ENCODE measurements at regions not wholly inside any gene's neighbourhood (a gene's known extent, or its start where the extent isn't known, plus 50 kb on each side); places are given as distances from the start of the nearest gene placed in this dataset.

DNA sequence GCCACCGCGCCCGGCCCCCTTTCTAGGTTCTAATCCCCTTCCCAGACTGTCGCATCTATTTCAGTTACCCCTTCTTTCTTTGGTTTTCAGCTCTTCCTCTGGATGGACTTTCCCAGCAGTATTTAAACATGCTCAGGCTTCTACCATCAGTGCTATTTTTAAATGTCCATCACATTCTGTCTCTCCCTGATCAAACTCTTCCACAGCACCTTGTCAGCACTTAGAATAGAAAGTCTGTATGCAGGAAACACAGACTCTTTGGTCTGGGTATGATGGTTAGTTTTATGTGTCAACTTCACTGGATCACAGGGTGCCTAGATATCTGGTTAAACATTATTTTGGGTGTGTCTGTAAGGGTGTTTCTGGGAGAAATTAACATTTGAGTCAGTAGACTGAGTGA lies 297.8 kb upstream of the ECI2 start:
- TF ChIP-seq, protein P1, sequence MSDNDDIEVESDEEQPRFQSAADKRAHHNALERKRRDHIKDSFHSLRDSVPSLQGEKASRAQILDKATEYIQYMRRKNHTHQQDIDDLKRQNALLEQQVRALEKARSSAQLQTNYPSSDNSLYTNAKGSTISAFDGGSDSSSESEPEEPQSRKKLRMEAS (IDR thresholded peaks at IDR 0.05), result no peak
- TF ChIP-seq NFIC (IDR thresholded peaks at IDR 0.05) (no peak), FOXM1 (IDR thresholded peaks at IDR 0.05; ENCODE audit: borderline replicate concordance, low read depth) (no peak), CEBPB (IDR thresholded peaks at IDR 0.05) (no peak), TAF1 (IDR thresholded peaks at IDR 0.05; ENCODE audit: low read depth) (no peak), ZBTB7A (IDR thresholded peaks at IDR 0.05; ENCODE audit: low read depth) (no peak), RAD21 (IDR thresholded peaks at IDR 0.05; ENCODE audit: low read depth) (no peak), CREB1 (IDR thresholded peaks at IDR 0.05; ENCODE audit: low read depth) (no peak), YY1 (IDR thresholded peaks at IDR 0.05; ENCODE audit: low read depth) (no peak), TCF12 (IDR thresholded peaks at IDR 0.05; ENCODE audit: low read depth) (no peak), TEAD4 (IDR thresholded peaks at IDR 0.05) (no peak), EP300 (IDR thresholded peaks at IDR 0.05; ENCODE audit: borderline replicate concordance) (no peak), EGR1 (IDR thresholded peaks at IDR 0.05) (no peak)
- TF ChIP-seq, protein P2, sequence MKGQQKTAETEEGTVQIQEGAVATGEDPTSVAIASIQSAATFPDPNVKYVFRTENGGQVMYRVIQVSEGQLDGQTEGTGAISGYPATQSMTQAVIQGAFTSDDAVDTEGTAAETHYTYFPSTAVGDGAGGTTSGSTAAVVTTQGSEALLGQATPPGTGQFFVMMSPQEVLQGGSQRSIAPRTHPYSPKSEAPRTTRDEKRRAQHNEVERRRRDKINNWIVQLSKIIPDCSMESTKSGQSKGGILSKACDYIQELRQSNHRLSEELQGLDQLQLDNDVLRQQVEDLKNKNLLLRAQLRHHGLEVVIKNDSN (IDR thresholded peaks at IDR 0.05), result no peak
- TF ChIP-seq, protein P3, sequence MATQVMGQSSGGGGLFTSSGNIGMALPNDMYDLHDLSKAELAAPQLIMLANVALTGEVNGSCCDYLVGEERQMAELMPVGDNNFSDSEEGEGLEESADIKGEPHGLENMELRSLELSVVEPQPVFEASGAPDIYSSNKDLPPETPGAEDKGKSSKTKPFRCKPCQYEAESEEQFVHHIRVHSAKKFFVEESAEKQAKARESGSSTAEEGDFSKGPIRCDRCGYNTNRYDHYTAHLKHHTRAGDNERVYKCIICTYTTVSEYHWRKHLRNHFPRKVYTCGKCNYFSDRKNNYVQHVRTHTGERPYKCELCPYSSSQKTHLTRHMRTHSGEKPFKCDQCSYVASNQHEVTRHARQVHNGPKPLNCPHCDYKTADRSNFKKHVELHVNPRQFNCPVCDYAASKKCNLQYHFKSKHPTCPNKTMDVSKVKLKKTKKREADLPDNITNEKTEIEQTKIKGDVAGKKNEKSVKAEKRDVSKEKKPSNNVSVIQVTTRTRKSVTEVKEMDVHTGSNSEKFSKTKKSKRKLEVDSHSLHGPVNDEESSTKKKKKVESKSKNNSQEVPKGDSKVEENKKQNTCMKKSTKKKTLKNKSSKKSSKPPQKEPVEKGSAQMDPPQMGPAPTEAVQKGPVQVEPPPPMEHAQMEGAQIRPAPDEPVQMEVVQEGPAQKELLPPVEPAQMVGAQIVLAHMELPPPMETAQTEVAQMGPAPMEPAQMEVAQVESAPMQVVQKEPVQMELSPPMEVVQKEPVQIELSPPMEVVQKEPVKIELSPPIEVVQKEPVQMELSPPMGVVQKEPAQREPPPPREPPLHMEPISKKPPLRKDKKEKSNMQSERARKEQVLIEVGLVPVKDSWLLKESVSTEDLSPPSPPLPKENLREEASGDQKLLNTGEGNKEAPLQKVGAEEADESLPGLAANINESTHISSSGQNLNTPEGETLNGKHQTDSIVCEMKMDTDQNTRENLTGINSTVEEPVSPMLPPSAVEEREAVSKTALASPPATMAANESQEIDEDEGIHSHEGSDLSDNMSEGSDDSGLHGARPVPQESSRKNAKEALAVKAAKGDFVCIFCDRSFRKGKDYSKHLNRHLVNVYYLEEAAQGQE (IDR thresholded peaks at IDR 0.05; ENCODE audit: low read depth), result no peak

DNA sequence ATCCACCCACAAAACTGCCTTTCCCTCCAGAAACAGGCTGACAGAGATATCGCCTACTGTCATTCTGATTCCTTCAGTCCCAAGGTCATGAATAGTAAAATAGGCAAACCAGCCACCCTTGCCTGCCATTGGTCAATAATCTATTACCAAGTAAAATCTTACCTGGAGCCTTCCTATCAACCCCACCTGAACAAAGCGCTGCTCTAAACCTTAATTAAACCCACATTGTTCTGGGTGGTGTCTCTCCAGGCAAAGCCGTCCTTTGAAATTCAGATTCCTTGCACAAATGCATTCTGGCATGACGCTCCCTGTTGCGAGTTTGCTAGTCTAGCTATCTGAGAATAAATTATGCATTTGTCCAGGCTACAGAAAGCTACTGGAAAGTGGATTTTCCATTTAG lies 291.6 kb upstream of the ECI2 start:
- TF ChIP-seq NFIC (IDR thresholded peaks at IDR 0.05) (no peak), CEBPB (IDR thresholded peaks at IDR 0.05) (no peak), EGR1 (IDR thresholded peaks at IDR 0.05) (no peak), CREB1 (IDR thresholded peaks at IDR 0.05; ENCODE audit: low read depth) (no peak)
- TF ChIP-seq, protein P1 (IDR thresholded peaks at IDR 0.05), result no peak
- TF ChIP-seq, protein P2 (IDR thresholded peaks at IDR 0.05), result no peak

DNA sequence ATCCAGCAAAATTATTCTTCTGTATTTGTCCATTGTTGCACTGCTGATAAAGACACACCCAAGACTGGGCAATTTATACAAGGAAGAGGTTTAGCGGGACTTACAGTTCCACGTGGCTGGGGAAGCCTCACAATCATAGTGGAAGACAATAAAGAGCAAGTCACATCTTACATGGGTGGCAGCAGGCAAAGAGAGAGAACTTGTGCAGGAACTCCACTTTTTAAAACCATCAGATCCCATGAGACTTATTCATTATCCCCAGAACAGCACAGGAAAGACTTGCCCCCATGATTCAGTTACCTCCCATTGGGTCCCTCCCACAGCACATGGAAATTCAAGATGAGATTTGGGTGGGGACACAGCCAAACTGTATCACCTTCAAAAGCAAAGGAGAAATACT lies 286.5 kb upstream of the ECI2 start:
- no peak for TF ChIP-seq CEBPB (IDR thresholded peaks at IDR 0.05)
- TF ChIP-seq, protein P2 (IDR thresholded peaks at IDR 0.05), result no peak
- TF ChIP-seq, protein P1 (IDR thresholded peaks at IDR 0.05), result no peak
- TF ChIP-seq ZBTB7A (IDR thresholded peaks at IDR 0.05; ENCODE audit: low read depth), result no peak
- TF ChIP-seq TEAD4 (IDR thresholded peaks at IDR 0.05), result no peak
- TF ChIP-seq EGR1 (IDR thresholded peaks at IDR 0.05), result no peak
- TF ChIP-seq RAD21 (IDR thresholded peaks at IDR 0.05; ENCODE audit: low read depth), result no peak
- TF ChIP-seq FOXM1 (IDR thresholded peaks at IDR 0.05; ENCODE audit: borderline replicate concordance, low read depth), result no peak
- TF ChIP-seq, protein P3 (IDR thresholded peaks at IDR 0.05; ENCODE audit: low read depth), result no peak
- no peak for TF ChIP-seq TCF12 (IDR thresholded peaks at IDR 0.05; ENCODE audit: low read depth)
- no peak for TF ChIP-seq NFIC (IDR thresholded peaks at IDR 0.05)
- no peak for TF ChIP-seq CREB1 (IDR thresholded peaks at IDR 0.05; ENCODE audit: low read depth)
- TF ChIP-seq EP300 (IDR thresholded peaks at IDR 0.05; ENCODE audit: borderline replicate concordance), result no peak
- no peak for TF ChIP-seq TAF1 (IDR thresholded peaks at IDR 0.05; ENCODE audit: low read depth)
- no peak for TF ChIP-seq YY1 (IDR thresholded peaks at IDR 0.05; ENCODE audit: low read depth)

DNA sequence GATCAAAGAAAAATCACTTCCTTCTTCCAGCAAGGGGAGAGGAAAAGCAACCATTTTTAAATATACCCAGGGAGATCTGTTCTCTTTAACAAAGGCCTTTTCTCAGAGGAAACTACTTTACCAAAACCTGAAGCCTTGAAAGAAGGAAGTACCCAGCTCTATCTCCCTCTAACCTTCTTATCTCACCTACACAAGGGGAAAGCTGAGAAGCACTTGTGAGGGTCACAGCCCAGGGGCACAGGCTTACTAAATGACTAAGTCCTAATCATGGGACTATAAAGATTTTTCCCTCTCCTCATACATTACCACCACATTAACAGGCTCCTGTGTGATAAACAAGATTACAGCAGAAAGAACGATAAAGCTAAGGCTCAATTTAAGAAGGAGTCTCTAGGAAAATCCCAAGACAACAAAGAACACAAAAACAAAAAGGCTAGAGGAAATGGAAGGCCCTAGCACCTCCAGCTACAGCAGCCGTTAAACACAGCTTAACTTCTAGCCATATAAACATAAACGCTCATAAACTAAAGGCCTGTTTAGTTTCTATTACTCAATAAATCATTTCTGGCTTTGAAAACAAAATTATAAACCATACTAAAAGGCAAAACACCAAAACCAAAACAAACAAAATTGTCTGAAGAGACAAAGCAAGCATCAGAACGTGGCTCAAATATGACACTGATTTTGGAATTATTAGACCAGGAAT lies 284.9 kb upstream of the ECI2 start:
- no peak for TF ChIP-seq CREB1 (IDR thresholded peaks at IDR 0.05; ENCODE audit: low read depth)
- no peak for TF ChIP-seq CEBPB (IDR thresholded peaks at IDR 0.05)
- TF ChIP-seq, protein P1 (IDR thresholded peaks at IDR 0.05), result no peak
- TF ChIP-seq YY1 (IDR thresholded peaks at IDR 0.05; ENCODE audit: low read depth), result no peak
- TF ChIP-seq, protein P2 (IDR thresholded peaks at IDR 0.05), result no peak
- no peak for TF ChIP-seq TCF12 (IDR thresholded peaks at IDR 0.05; ENCODE audit: low read depth)
- TF ChIP-seq ZBTB7A (IDR thresholded peaks at IDR 0.05; ENCODE audit: low read depth), result no peak
